NCI-H1105 (cell line): ENCODE measurements at regions not wholly inside any gene's neighbourhood (a gene's known extent, or its start where the extent isn't known, plus 50 kb on each side); places are given as distances from the start of the nearest gene placed in this dataset.
A peak's percentile ranks its signal among the peaks of the same experiment; 100 is the strongest.
"Not testable (repeated sequence)": the region's sequence is repeated elsewhere in the genome, so short reads cannot be mapped to it uniquely, and the experiment has no call there.

Experiments used
- DNase-seq: peaks from one replicate; lab custom pipeline; 2025; lab: John Stamatoyannopoulos, UW

DNA sequence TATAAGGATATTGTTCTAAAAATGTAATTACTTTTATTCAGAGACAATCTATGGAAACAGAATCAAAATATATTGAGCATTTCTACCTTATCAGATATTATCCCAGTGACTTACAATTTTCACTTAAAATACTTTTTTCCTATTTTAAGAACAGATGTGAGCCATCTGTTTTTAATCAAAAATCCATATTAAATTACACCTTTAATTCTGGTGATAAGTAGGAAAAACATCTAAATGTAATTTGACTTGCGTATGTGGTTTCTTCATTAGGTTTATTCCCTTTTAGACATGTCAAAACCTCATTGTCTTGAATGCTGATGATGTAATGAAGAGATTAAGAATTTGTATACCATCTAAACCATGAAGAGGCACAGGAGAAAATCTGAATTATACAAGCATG, 1118.8 kb upstream of the TMPRSS15 start:
- DNase-seq: no peak

DNA sequence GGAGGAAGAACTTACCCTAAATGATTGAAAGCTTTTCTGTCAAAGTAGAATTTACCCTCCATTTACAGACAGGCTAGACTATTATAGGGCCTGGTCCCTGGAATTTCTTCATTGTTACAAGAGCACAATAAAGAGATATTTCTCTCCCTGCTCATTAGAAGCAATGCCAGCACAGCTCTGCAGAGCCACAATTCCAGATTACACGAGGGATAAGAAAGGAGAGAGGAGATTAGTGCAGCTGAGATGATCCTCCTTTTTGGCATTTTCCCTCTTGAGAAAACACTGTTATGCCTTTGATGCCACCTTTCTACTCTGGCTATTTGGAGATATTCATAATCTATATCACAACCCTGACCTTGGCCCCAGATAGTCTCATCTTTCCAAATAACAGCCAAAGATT, 1119.5 kb upstream of the TMPRSS15 start:
- DNase-seq: no peak

DNA sequence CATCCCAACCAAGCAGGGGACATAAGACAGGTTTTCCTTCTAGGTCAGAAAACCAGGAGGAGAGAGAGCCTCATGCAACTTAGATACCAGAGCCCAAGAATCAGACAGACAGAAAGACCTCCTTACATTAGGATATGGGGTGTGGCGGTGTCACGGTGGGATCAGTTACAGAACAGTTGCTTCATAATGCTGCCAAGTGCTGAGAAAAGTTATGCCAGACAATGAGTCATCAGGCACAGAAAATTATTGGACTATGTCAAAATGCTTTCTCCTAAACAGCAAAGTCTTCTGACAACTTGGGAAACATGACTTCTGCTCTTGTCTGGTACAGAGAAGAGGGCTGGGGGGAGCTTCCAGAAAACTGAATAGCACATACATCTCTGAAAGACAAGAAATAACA, 1120.2 kb upstream of the TMPRSS15 start:
- DNase-seq: no peak

DNA sequence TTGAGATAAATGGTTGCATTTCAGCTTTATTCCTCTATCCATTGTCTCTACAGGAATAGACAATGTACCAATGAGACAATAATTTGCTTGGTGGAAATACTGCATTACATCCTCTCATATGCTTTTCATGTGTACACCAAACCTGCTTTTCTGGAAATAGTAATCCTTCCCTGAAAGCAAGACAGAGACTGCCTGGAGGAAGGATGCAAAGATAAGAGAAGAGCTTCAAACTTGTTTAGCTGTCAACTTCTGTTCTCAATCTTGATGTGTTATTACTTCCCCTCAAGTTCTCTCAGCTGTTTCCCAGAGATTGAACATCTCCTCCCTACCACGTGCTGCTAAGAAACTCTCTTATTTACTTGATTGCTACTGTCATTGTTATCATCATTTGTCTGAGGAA, 1125.4 kb upstream of the TMPRSS15 start:
- DNase-seq: no peak

DNA sequence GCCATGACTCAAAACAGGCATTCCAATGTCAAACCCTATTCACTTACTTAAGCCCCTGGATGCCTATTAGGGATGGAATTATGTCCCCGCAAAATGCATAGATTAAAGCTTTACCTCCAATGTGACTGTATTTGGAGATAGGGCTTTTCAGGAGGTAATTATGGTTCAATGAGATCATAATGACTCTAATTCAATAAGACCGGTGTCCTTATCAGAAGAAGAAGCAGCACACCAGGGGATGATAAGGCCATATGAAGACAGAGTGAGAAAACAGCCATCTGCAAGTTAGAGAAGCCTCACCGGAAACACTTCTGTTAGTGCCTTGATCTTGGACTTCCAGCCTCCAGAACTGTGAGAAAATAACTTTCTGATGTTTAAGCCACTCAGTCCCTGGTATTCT, 1131.8 kb upstream of the TMPRSS15 start:
- no peak for DNase-seq

DNA sequence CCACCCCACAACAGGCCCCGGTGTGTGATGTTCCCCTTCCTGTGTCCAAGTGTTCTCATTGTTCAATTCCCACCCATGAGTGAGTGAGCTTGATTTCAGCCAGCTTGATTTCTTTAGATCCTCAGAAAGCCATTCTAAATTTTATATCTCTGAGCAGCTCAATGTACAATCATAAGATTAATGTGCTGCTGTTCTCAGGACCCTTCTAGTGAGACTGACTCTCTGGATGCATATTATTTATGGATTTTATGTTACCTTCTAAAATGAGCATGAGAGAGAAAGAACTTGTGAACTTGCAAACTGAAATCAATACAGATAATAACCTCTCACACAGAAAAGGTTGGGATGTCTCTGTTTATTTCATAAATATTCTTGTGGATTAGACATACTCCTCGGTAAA, 1133.5 kb upstream of the TMPRSS15 start:
- no peak for DNase-seq

DNA sequence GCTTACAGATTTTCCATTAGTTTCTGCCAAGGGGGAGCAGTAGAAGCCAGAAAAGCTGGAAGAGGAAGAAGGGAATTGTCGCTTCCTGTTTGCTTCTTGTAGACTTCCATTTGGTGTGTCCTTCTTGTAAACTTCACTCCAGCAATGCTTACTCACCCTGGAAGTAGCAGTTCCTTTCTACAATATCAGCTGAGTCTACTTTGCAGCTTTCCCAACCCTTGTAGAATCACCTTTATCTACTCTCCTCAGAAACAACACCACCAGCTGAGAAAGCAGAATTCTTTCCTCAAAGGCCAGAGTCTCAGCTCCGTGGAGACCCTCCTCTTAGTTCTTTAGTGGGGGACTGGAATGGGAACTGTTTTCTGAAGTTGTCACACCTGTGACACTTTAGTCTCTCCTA, 1136.7 kb upstream of the TMPRSS15 start:
- DNase-seq: no peak

DNA sequence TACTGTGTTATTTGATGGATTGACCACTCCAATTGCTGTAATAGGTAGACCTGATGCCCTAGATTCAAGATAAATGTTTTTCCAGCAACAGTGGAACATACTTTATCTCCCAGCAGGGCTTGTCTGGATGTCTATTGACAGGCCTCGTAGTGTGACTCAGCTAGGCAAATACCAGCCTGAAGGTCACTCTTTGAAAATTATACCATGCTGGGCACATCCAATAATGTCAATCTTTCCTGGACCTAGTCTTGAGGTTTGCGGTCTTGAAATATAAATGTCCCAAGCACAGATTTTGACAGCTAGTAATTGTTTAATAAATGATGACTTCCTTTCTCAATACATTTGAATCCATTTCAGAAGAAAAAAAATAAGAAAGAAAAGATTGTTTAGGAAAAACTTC, 1138.0 kb upstream of the TMPRSS15 start:
- no peak for DNase-seq

DNA sequence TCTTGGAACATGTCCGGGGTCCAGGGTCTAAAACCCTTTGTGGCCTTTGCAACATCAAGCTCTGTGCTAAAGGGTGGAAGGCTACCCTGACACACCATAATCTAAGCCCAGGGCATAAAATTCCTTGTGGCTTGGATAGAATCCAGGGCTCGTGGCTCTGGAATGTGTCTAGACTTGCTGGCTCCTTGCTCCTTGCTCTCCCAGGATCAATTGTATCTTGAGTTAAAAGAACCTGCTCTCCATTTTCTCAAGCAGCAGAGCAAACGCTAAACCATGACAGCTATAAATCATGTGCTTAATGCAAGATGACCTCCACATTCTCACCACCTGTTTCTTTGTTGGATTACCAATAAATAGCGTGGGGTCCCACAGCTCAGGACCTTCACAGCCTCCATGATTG, 1140.9 kb upstream of the TMPRSS15 start:
- DNase-seq: not testable (repeated sequence)

DNA sequence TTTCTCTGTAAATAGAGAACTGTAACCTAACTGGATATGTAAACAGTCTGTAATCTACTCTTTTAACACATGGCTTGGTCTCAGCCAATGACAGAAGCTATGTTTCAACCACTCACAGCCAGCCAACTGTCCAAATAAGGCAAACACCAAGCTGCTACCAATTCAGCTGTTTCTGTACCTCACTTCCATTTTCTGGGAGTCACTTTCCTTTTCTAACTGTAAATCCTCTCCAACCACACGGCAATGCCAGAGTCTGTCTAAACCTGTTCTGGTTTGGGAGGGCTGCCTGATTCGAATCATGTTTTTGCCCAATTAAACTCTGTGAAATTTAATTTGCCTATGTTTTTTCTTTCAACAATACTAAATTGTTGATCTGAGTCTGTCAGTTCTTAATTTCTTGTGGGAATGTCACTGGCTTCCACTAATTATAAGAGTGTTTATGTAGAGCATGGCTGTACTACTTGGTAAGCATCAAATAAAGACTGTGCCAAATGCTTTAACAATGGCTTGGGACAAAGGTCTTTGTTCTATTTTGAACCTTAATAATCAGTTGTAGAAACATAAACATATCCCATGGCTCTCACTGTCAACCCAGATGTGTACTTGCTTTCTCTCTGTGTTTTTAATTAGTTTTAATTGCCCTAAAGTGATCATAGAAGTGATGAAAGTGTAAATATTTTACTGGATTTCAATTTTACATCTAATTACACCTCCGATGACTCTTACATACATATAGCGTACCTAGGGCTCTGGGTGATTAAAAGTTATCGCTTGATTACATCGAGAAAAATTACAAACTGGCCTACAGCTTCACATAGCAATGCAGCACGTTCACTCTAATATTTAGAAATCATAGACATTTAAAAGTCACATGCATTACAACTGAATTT, 1144.6 kb upstream of the TMPRSS15 start:
- peak; percentile 75 for DNase-seq

DNA sequence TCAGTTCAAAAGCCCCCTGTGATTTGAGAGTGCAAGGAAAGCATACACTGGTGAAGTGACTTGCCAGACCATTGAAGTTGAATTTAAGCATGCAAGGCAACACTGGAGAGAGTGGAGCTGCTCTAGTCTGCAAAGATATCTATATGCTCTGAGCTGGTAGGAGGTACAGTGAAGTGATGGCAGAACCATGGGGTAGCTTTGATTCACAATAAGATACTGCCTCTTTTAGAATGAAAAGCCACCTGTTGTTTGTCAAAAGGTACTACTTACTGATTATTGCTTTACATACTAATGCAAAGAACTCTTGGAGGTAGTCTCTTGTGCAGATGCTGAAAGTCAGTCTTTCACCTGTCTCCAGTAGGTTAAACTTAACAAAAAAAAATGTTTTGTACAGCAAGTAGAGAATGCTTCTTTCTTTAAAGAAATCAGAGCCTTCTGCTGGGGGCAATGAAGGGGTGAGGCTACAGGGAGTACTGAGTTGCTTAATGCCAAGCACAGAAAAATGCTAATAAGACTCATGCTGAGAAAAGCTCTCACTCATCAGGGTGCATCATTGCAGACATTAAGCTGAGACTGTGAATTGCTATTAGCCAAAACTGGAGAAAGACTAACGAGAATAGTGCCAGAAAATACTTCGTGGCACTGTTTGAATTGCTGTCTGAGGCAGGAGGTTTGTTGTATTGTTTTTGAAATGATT, 1150.5 kb upstream of the TMPRSS15 start:
- no peak for DNase-seq

DNA sequence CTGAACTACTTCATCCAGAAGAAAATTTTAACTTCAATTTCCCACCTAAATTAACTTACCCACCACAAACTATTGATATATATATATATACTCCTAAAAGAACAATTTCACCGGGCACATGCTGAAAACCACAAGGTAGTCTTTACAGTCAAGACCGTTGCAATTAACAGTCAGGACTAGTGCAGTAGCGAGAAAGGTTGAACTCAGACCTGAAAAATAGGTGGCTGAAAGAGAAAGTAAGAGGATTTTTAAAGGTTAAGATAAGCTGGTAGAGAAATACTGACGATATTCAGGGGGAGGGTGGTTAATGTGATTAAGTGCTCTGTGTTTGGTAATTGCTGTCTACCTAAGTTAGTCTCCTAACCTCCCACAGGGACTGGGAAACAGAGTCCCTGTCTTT, 1153.5 kb upstream of the TMPRSS15 start:
- no peak for DNase-seq

DNA sequence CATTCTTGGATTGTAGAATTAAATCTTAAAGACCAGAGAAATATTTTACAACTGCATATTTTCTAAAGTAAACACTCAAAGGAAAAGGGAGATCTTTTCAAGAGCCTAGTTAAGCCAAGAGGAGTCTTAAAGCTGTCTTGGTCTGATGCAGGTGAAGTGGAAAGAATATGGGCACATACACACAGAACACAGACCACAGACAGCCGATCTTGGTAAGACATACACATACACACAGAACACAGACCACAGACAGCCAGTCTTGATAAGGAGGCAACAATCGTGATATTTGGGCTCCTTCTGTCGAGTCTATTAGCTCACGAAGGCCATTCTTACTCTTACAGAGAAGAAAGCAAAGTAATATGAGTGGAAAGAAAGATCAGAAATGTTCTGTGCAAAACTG, 1153.9 kb upstream of the TMPRSS15 start:
- no peak for DNase-seq

DNA sequence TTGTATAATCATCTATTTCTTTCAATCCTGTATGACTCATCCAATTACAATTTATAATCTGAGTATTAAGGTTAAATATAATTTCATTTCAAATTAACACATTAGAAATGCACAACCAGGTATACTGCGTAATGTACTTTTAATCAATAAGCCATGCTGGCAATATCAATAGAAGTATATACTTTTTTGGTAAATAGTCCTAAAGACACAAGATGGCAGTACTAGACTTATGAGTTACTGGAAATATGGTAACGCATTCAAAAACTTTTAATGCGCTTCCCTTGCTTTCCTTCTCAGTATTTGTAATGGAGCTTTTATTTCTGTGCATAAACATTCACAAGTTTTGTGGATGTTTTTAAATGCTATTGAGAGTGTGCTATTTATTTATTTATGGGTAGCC, 1162.0 kb upstream of the TMPRSS15 start:
- DNase-seq: no peak

DNA sequence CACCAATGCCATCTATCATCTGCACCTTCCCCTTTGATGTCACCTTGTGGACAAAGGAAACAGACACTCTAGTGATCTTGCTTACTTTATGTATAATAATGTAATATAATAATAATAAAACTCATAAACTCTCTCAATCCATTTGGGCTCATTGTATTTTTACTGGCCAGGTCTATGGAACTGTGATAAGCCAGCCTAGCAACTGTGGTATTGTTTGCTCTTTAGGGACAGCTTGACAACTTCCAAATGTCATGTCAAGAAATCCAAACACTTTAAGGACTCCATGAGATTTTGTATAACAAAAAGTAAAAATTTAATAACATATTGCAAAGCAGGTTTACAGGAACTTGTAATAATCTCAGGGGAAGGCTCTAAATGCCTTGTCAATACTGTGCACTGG, 1163.4 kb upstream of the TMPRSS15 start:
- DNase-seq: no peak

DNA sequence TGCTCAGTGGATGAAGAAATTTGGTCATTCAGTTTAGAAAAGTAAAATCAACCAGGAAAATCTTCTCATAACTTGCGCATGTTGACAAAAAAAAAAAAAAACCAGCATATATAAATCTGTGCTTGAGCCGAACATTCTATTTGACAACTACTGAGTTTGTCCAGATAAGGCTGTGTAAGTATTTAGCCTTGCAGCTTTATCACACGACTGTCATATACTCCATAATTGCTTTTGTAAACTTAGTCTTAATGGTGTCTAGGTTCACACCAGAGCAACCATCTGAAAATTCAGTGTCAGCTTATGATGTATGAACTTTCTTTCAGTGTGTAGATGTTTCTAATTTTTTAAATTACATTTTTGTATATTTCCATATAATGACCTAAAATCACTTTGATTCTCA, 1173.8 kb upstream of the TMPRSS15 start:
- no peak for DNase-seq

DNA sequence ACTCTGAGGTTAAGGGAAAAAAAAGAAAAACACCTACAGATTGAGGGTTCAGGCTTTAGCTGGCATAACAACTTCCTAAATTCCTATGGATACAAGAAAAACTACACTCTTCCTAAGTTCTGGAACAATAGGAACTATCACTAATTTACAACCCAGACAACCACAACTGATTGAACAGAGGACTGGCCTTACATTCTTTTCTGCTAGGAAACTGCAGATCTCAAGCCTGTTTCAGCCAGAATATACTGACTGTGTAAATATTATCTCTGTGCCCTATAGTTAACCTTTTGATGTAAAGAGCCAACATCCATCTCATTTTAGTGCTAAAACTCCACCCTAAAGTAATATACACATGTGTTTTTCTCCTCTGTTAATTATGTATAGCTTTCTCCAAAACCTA, 1186.5 kb upstream of the TMPRSS15 start:
- no peak for DNase-seq

DNA sequence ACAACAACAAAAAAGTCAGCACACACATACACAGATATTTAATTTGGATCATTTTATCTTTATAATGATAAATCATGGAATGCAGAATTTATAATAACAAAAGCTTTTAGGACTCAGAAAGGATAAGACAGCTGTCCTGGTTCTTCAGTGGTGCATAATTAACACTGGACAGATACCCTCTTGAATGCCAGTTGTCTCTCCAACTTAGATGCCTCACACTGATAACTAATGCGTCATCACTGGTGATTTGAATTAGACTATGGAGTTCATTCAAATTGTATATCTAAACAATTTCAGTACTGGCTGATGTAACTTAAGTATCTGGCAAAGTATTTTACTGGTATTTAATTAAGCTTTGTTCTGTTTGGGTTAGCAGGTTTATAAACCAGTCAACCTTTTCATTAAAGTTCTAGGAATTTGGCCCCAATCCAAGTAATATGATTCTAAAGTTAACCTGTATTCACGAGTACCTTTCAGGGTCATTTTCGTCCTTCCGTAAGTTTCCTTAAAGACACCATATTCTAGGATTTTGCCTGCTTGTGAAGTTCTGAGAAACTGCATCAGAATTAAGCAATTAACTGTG, 1199.5 kb upstream of the TMPRSS15 start:
- no peak for DNase-seq

DNA sequence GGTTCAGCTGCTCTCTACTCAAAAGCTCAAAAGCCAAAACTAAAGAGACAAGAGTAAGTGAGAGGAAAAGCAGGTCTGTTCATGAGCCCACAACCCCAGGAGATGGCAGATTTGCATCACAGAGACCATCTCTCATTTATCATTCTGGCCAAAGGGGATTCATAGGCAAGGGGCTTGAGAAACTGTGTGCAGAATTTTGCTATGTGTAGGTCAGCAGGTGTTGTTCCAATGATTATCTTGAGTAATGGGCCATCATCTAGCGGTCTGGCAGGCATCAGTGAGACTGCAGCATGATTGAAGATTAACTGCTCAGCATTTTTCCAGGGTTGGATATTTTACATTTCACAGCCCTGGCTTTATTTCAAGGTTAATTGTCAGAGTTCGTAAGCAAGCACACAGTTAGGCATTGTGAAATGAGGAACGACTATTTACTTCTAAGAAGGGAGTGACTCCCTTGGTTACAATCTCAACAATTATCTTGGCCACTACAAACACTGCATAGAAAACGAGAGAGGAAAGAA, 1204.6 kb upstream of the TMPRSS15 start:
- no peak for DNase-seq

DNA sequence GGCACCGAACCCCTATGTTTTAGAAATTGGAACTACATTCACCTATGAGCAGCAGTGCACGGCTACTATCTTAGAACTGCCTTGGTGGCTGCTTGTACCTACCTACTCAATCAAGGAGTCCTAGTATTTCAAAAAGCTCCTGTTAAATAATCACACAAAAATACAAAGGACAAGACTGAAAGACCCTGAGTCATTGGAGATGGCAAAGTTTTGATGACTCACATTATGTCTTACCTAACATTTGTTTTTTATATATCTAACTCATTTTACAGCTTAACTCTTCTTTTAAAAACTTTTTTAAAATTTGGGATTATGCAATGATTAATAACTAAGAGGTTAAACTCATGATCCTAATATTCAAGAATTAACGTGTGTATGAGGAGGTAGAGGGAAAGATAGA, 1206.0 kb upstream of the TMPRSS15 start:
- no peak for DNase-seq

DNA sequence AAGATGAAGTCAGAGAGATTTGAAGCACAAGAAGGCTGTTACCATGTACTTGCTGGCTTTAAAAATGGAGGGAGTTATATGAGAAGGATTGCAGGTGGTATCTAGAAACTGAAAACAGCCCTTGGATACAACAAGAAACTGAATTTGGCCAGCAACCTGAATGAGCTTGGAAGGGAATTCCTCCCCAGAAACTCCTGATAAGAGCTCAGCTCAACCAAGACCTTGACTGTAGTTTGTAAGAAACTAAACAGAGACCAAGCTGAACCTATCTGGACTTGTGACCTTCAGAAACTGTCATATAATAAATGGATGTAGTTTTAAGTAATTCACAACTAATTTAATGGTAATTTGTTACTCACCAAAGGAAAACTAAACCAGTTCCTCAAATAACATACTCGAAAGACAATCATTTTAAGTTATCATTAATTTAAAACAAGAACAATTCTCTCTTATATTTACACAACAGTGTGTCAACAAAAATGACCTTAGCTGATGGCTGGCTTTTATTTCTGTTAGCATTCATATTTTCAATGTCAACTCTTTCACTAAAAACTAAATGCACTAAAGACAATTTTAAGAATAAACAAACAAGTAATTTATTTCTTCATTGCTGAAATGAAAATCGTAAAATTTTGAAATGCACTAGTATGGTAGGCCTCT, 1218.4 kb upstream of the TMPRSS15 start:
- DNase-seq: no peak

DNA sequence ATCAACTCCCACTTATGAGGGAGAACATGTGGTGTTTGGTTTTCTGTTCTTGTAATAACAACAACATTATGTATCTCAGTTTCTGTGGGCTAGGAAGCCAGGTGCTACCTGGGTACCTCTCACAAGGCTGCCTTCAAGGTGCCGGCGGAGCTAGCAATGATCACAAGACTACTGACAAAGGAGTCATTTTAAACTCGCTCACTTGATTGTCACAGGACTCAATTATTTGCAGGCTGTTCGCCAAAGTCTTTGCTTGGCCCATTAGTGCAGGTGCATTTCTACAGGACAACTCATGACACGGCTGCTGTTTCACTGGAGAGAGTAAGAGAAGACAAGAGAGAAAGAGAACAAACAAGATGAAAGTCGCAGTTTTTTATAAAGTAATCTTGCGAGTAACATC, 1237.4 kb upstream of the TMPRSS15 start:
- peak; percentile 66 for DNase-seq
